IMR-90 (cell line): ENCODE measurements at regions not wholly inside any gene's neighbourhood (a gene's known extent, or its start where the extent isn't known, plus 50 kb on each side); places are given as distances from the start of the nearest gene placed in this dataset.

Experiments
- ATAC-seq: fragments of 200-7000 bp; cut with Tn5 transposase; 2 replicates; pipeline ENCODE4 v1.9.1; 2020; ENCODE audit warnings: low read depth, mild to moderate bottlenecking, moderate library complexity
- BruUV-seq: library from RNA; stranded (reverse); fragments of 400-500 nt; replicated peaks from 2 replicates; lab custom pipeline; 2021; lab: Mats Ljungman, UMichigan
- CTCF ChIA-PET: fragments of 300-600 bp; formaldehyde crosslinking; extraction: SDS; loops from one replicate; lab custom pipeline; 2021; ENCODE audit warnings: antibody characterized with exemption; lab: Yijun Ruan, JAX
- POLR2A ChIA-PET: fragments of 300-600 bp; sonication (Branson Sonifier 250); formaldehyde crosslinking; loops from one replicate; lab custom pipeline; 2022; ENCODE audit warnings: antibody characterized with exemption; ENCODE audit not compliant: unreplicated experiment; lab: Charles Lee
- DNase-seq: peaks from one replicate; pipeline ENCODE4 v3.0.0; 2013
- H2AFZ ChIP-seq: replicated peaks from 2 replicates; pipeline ENCODE3; 2013; ENCODE audit warnings: low read length, mild to moderate bottlenecking; ENCODE audit not compliant: poor library complexity
- H2AK5ac ChIP-seq: 2 replicates; pipeline ENCODE4 v1.6.1; 2013; ENCODE audit warnings: low read depth, low read length, inconsistent platforms
- H2AK9ac ChIP-seq: replicated peaks from 2 replicates; pipeline ENCODE3; 2013; ENCODE audit warnings: mild to moderate bottlenecking, low read depth, low read length, moderate library complexity; ENCODE audit not compliant: poor library complexity
- H2BK120ac ChIP-seq: 2 replicates; pipeline ENCODE4 v1.6.1; 2013; ENCODE audit warnings: low read depth, low read length, inconsistent platforms
- H2BK15ac ChIP-seq: 3 replicates; pipeline ENCODE4 v1.6.1; 2013; ENCODE audit warnings: low read depth, low read length, inconsistent platforms
- H2BK20ac ChIP-seq: 2 replicates; pipeline ENCODE4 v1.6.1; 2013; ENCODE audit warnings: low read depth, mild to moderate bottlenecking, inconsistent platforms, low read length, moderate library complexity
- H2BK5ac ChIP-seq: 2 replicates; pipeline ENCODE4 v1.6.1; 2013; ENCODE audit warnings: mild to moderate bottlenecking, low read depth, low read length, inconsistent platforms; ENCODE audit not compliant: poor library complexity, severe bottlenecking
- H3K14ac ChIP-seq: replicated peaks from 2 replicates; pipeline ENCODE4 v1.6.1; 2013; ENCODE audit warnings: low read depth, low read length, inconsistent platforms
- H3K18ac ChIP-seq: 2 replicates; pipeline ENCODE4 v1.6.1; 2013; ENCODE audit warnings: low read depth, low read length, control low read depth
- H3K23ac ChIP-seq: 2 replicates; pipeline ENCODE4 v1.6.1; 2013; ENCODE audit warnings: low read depth, low read length, inconsistent platforms
- H3K27ac ChIP-seq: 2 replicates; pipeline ENCODE4 v1.5.1; 2013; ENCODE audit warnings: mild to moderate bottlenecking, control low read depth, low read length; ENCODE audit not compliant: insufficient read depth
- H3K27me3 ChIP-seq: 2 replicates; pipeline ENCODE4 v1.6.1; 2013; ENCODE audit warnings: low read length; ENCODE audit not compliant: control insufficient read depth, insufficient read depth
- H3K36me3 ChIP-seq: 2 replicates; pipeline ENCODE4 v1.6.1; 2013; ENCODE audit warnings: low read length, mixed read lengths; ENCODE audit not compliant: control insufficient read depth, insufficient read depth
- H3K4ac ChIP-seq: 2 replicates; pipeline ENCODE4 v1.6.1; 2013; ENCODE audit warnings: low read depth, low read length, inconsistent platforms
- H3K4me1 ChIP-seq: 2 replicates; pipeline ENCODE4 v1.6.1; 2013; ENCODE audit warnings: low read length, mixed read lengths; ENCODE audit not compliant: control insufficient read depth, insufficient read depth
- H3K4me2 ChIP-seq: 2 replicates; pipeline ENCODE4 v1.6.1; 2013; ENCODE audit warnings: low read depth, mild to moderate bottlenecking, control low read depth, low read length, moderate library complexity
- H3K4me3 ChIP-seq: 2 replicates; pipeline ENCODE4 v1.5.1; 2013; ENCODE audit warnings: low read depth, mild to moderate bottlenecking, control low read depth, low read length, moderate library complexity; ENCODE audit not compliant: insufficient read depth
- H3K56ac ChIP-seq: 2 replicates; pipeline ENCODE4 v1.6.1; 2013; ENCODE audit warnings: low read length, inconsistent platforms; ENCODE audit not compliant: insufficient read depth; ENCODE audit errors: extremely low read depth
- H3K79me1 ChIP-seq, 2 experiments: 2 replicates each; pipeline ENCODE4 v1.6.1; 2013; ENCODE audit warnings: low read length in 2 of 2, inconsistent platforms in 1 of 2, low read depth in 1 of 2
- H3K9ac ChIP-seq: 2 replicates; pipeline ENCODE4 v1.6.1; 2013; ENCODE audit warnings: low read depth, low read length, control low read depth
- H3K9me1 ChIP-seq: 2 replicates; pipeline ENCODE4 v1.6.1; 2013; ENCODE audit warnings: low read length, inconsistent platforms; ENCODE audit not compliant: insufficient read depth
- H3K9me3 ChIP-seq: 2 replicates; pipeline ENCODE4 v1.6.1; 2013; ENCODE audit warnings: low read length; ENCODE audit not compliant: control insufficient read depth, insufficient read depth
- H4K20me1 ChIP-seq: 2 replicates; pipeline ENCODE4 v1.6.1; 2013; ENCODE audit warnings: low read length, inconsistent platforms; ENCODE audit not compliant: insufficient read depth
- H4K5ac ChIP-seq: 2 replicates; pipeline ENCODE4 v1.6.1; 2013; ENCODE audit warnings: mild to moderate bottlenecking, low read depth, low read length, control low read depth
- H4K8ac ChIP-seq, 2 experiments: 2 replicates each; pipeline ENCODE4 v1.6.1; 2013; ENCODE audit warnings: low read depth in 2 of 2, low read length in 2 of 2, control low read depth in 1 of 2, inconsistent platforms in 1 of 2
- H4K91ac ChIP-seq: 2 replicates; pipeline ENCODE4 v1.6.1; 2013; ENCODE audit warnings: low read depth, low read length, inconsistent platforms; ENCODE audit not compliant: insufficient read depth
- BHLHE40 ChIP-seq: fragments of 150-350 bp; IDR thresholded peaks from 2 replicates; pipeline ENCODE4 v1.6.1; 2016; ENCODE audit warnings: mild to moderate bottlenecking, low read depth, low read length
- CEBPB ChIP-seq: IDR thresholded peaks from 2 replicates; pipeline ENCODE4 v1.6.1; 2012; ENCODE audit warnings: low read depth, low read length, improper control_type of control experiment
- CHD1 ChIP-seq: IDR thresholded peaks from 2 replicates; pipeline ENCODE4 v1.6.1; 2012; ENCODE audit warnings: low read depth, low read length, improper control_type of control experiment
- FOS ChIP-seq: fragments of 150-350 bp; IDR thresholded peaks from 2 replicates; pipeline ENCODE4 v1.6.1; 2016; ENCODE audit warnings: low read depth, low read length
- MAFK ChIP-seq: IDR thresholded peaks from 2 replicates; pipeline ENCODE4 v1.6.1; 2012; ENCODE audit warnings: low read depth, low read length, improper control_type of control experiment
- MAZ ChIP-seq: IDR thresholded peaks from 2 replicates; pipeline ENCODE4 v1.6.1; 2012; ENCODE audit warnings: low read depth, mild to moderate bottlenecking, low read length, improper control_type of control experiment, moderate library complexity, borderline replicate concordance
- MXI1 ChIP-seq: IDR thresholded peaks from 2 replicates; pipeline ENCODE4 v1.6.1; 2012; ENCODE audit warnings: low read depth, mild to moderate bottlenecking, low read length, moderate library complexity, borderline replicate concordance
- NFE2L2 ChIP-seq: fragments of 150-350 bp; IDR thresholded peaks from 2 replicates; pipeline ENCODE4 v1.6.1; 2016; ENCODE audit warnings: low read depth, mild to moderate bottlenecking, low read length
- RAD21 ChIP-seq: IDR thresholded peaks from 2 replicates; pipeline ENCODE4 v1.6.1; 2012; ENCODE audit warnings: low read length, improper control_type of control experiment
- RCOR1 ChIP-seq: IDR thresholded peaks from 2 replicates; pipeline ENCODE4 v1.6.1; 2012; ENCODE audit warnings: mild to moderate bottlenecking, low read length, improper control_type of control experiment; ENCODE audit not compliant: insufficient replicate concordance
- RFX5 ChIP-seq: IDR thresholded peaks from 2 replicates; pipeline ENCODE4 v1.8.0; 2012; ENCODE audit warnings: low read depth, mild to moderate bottlenecking, low read length, moderate library complexity
- USF2 ChIP-seq: fragments of 150-350 bp; IDR thresholded peaks from 2 replicates; pipeline ENCODE4 v1.6.1; 2017; ENCODE audit warnings: mild to moderate bottlenecking, antibody characterized with exemption, low read length, low read depth
- dilution Hi-C: fragments of 300-500 bp; cut with HindIII; formaldehyde crosslinking; loops from one replicate; pipeline ENCODE4 v1.14.3; 2018; ENCODE audit warnings: low sequenced_read_pairs; ENCODE audit not compliant: unreplicated experiment
- in situ Hi-C: fragments of 300-500 bp; cut with MboI; formaldehyde crosslinking; loops from 3 replicates; pipeline ENCODE4 v1.14.3; 2019; ENCODE audit warnings: low sequenced_read_pairs, inconsistent platforms, mixed read lengths
- intact Hi-C: fragments of 100-400 bp; cut with micrococcal nuclease; formaldehyde crosslinking; loops from 2 replicates; pipeline ENCODE4 v1.10.0; 2022
- TF ChIP-seq, protein P1 (sequence below): fragments of 150-350 bp; IDR thresholded peaks from 2 replicates; pipeline ENCODE4 v1.6.1; 2016; ENCODE audit warnings: low read depth, mild to moderate bottlenecking, low read length, moderate library complexity, borderline replicate concordance
- TF ChIP-seq, protein P2 (sequence below): conservative IDR thresholded peaks from 2 replicates; pipeline ENCODE4 v1.5.1; 2012; ENCODE audit warnings: mild to moderate bottlenecking, low read depth, low read length, improper control_type of control experiment

GRCh38 chr6:55992546-55992945 lies 117.2 kb upstream of the BMP5 start:
- in situ Hi-C loops (loop anchor here (25.0 kb wide), 1 partner anchor 570 kb away; no protein-coding TSS in a partner anchor), dilution Hi-C loops (no loop called here), intact Hi-C loops (no loop called here)
- no peak overlapping the region for H3K4me3 ChIP-seq
- ATAC-seq, result no peak
- no peak overlapping the region for H4K91ac ChIP-seq
- no peak overlapping the region for H3K4ac ChIP-seq
- no peak overlapping the region for H3K9ac ChIP-seq
- H3K23ac ChIP-seq, result no peak overlapping the region
- no TSS peak for BruUV-seq
- no peak overlapping the region for H3K18ac ChIP-seq
- no peaks in the 10 kb centered on the region for H3K9me1 ChIP-seq
- H2BK5ac ChIP-seq, result no peak overlapping the region
- no peaks in the 10 kb centered on the region for H3K9me3 ChIP-seq
- H3K27me3 ChIP-seq, result no peaks in the 10 kb centered on the region
- H2BK15ac ChIP-seq, result no peak overlapping the region
- H3K14ac ChIP-seq, result no peak overlapping the region
- no peaks in the 10 kb centered on the region for H3K4me1 ChIP-seq
- ChIA-PET CTCF (no interaction called here), POLR2A (no interaction called here)
- H2BK120ac ChIP-seq, result no peak overlapping the region
- H2AK5ac ChIP-seq, result no peak overlapping the region
- H3K56ac ChIP-seq, result no peak overlapping the region
- H2AK9ac ChIP-seq, result no peak overlapping the region
- H2AFZ ChIP-seq, result no peak overlapping the region
- H4K20me1 ChIP-seq, result no peaks in the 10 kb centered on the region
- no peak for DNase-seq
- TF ChIP-seq RCOR1, result no peak
- TF ChIP-seq CEBPB, result no peak
- TF ChIP-seq NFE2L2, result no peak
- TF ChIP-seq USF2, result no peak
- no peak for TF ChIP-seq MXI1
- TF ChIP-seq, protein P1, sequence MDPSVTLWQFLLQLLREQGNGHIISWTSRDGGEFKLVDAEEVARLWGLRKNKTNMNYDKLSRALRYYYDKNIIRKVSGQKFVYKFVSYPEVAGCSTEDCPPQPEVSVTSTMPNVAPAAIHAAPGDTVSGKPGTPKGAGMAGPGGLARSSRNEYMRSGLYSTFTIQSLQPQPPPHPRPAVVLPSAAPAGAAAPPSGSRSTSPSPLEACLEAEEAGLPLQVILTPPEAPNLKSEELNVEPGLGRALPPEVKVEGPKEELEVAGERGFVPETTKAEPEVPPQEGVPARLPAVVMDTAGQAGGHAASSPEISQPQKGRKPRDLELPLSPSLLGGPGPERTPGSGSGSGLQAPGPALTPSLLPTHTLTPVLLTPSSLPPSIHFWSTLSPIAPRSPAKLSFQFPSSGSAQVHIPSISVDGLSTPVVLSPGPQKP, result no peak
- no peak for TF ChIP-seq BHLHE40
- no peak for TF ChIP-seq MAZ
- TF ChIP-seq, protein P2, sequence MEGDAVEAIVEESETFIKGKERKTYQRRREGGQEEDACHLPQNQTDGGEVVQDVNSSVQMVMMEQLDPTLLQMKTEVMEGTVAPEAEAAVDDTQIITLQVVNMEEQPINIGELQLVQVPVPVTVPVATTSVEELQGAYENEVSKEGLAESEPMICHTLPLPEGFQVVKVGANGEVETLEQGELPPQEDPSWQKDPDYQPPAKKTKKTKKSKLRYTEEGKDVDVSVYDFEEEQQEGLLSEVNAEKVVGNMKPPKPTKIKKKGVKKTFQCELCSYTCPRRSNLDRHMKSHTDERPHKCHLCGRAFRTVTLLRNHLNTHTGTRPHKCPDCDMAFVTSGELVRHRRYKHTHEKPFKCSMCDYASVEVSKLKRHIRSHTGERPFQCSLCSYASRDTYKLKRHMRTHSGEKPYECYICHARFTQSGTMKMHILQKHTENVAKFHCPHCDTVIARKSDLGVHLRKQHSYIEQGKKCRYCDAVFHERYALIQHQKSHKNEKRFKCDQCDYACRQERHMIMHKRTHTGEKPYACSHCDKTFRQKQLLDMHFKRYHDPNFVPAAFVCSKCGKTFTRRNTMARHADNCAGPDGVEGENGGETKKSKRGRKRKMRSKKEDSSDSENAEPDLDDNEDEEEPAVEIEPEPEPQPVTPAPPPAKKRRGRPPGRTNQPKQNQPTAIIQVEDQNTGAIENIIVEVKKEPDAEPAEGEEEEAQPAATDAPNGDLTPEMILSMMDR, result no peak
- no peak for TF ChIP-seq MAFK
- TF ChIP-seq FOS, result no peak
- no peak for TF ChIP-seq RFX5
- TF ChIP-seq RAD21, result no peak
- no peak for TF ChIP-seq CHD1
- H3K36me3 ChIP-seq, result no peaks in the 10 kb centered on the region
- H4K8ac ChIP-seq, result no peak overlapping the region
- no peaks in the 10 kb centered on the region for H3K79me1 ChIP-seq
- no peak overlapping the region for H3K4me2 ChIP-seq
- no peak overlapping the region for H3K27ac ChIP-seq
- no peak overlapping the region for H4K5ac ChIP-seq
- no peak overlapping the region for H2BK20ac ChIP-seq
